Tibial nerve (tissue), 3 donors: ENCODE measurements at regions not wholly inside any gene's neighbourhood (a gene's known extent, or its start where the extent isn't known, plus 50 kb on each side); places are given as distances from the start of the nearest gene placed in this dataset.

ENCODE experiments used
- POLR2A ChIP-seq, 2 donors: fragments of 450-650 bp; IDR thresholded peaks; one replicate each; pipeline ENCODE4 v1.6.1; 2017; ENCODE audit warnings: antibody characterized with exemption in 2 of 2, mild to moderate bottlenecking in 2 of 2, moderate library complexity in 2 of 2
- TF ChIP-seq, protein P1 (sequence below), 5 experiments: fragments of 200-600 bp in 3 of 5; fragments of 450-650 bp in 2 of 5; sonication (generic) in 3 of 5; IDR thresholded peaks; one replicate each; pipeline ENCODE4 v1.5.1; 2016 to 2019; ENCODE audit warnings: antibody characterized with exemption in 5 of 5, mild to moderate bottlenecking in 3 of 5, moderate library complexity in 2 of 5

DNA sequence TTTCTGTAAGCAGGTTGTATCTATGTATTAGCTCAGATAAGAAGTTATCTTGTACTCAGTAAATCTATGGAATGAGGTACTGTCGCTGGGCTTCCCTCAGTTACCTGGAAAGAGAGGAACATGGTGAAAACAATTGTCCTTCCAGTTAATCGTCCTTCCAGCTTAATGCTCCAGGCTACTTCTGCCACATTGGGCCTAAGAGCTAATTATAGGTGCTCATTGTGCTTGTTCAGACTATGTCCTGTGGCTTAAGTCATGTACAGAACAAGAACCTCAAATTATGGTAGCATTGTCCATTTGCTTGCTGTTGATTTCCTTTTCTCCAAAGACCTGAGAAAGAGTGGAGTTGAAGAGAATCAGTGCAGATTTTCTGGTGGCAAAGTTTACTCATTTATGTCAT, 86.1 kb upstream of the MBL2 start:
- TF ChIP-seq POLR2A (IDR thresholded peaks at IDR 0.05): no peak
- TF ChIP-seq, protein P1, sequence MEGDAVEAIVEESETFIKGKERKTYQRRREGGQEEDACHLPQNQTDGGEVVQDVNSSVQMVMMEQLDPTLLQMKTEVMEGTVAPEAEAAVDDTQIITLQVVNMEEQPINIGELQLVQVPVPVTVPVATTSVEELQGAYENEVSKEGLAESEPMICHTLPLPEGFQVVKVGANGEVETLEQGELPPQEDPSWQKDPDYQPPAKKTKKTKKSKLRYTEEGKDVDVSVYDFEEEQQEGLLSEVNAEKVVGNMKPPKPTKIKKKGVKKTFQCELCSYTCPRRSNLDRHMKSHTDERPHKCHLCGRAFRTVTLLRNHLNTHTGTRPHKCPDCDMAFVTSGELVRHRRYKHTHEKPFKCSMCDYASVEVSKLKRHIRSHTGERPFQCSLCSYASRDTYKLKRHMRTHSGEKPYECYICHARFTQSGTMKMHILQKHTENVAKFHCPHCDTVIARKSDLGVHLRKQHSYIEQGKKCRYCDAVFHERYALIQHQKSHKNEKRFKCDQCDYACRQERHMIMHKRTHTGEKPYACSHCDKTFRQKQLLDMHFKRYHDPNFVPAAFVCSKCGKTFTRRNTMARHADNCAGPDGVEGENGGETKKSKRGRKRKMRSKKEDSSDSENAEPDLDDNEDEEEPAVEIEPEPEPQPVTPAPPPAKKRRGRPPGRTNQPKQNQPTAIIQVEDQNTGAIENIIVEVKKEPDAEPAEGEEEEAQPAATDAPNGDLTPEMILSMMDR (IDR thresholded peaks at IDR 0.05): no peak
